Neural cell (in vitro differentiated cells): ENCODE measurements at regions not wholly inside any gene's neighbourhood (a gene's known extent, or its start where the extent isn't known, plus 50 kb on each side); places are given as distances from the start of the nearest gene placed in this dataset.

Experiments used
- H2AFZ ChIP-seq: fragments of 200-600, 300-800 bp; sonication (generic), shearing (Covaris generic); 2 replicates; pipeline ENCODE4 v1.6.0; 2014; ENCODE audit warnings: low read depth, mild to moderate bottlenecking, antibody characterized with exemption, low read length, moderate library complexity
- H3F3A ChIP-seq: fragments of 200-600 bp; shearing (Covaris generic); 2 replicates; pipeline ENCODE4 v1.6.1; 2016; ENCODE audit warnings: mild to moderate bottlenecking, moderate library complexity, mixed read lengths, antibody characterized with exemption, low read length; ENCODE audit not compliant: insufficient read depth, poor library complexity, severe bottlenecking
- H3K27ac ChIP-seq: fragments of 200-600, 300-800 bp; sonication (generic), shearing (Covaris generic); 2 replicates; pipeline ENCODE4 v1.5.1; 2014; ENCODE audit warnings: mild to moderate bottlenecking, low read length, moderate library complexity
- H3K27me3 ChIP-seq: fragments of 300-800, 200-600 bp; sonication (generic), shearing (Covaris generic); 2 replicates; pipeline ENCODE4 v1.6.0; 2014; ENCODE audit warnings: mild to moderate bottlenecking, low read depth, low read length, moderate library complexity; ENCODE audit not compliant: insufficient read depth
- H3K36me3 ChIP-seq: fragments of 300-800, 200-600 bp; sonication (generic), shearing (Covaris generic); 2 replicates; pipeline ENCODE4 v1.5.1; 2014; ENCODE audit warnings: mild to moderate bottlenecking, antibody characterized with exemption, low read length, moderate library complexity; ENCODE audit not compliant: insufficient read depth
- H3K4me2 ChIP-seq: fragments of 300-800, 200-600 bp; sonication (generic), shearing (Covaris generic); 2 replicates; pipeline ENCODE4 v1.6.0; 2014; ENCODE audit warnings: mild to moderate bottlenecking, low read length
- H3K4me3 ChIP-seq: fragments of 300-800, 200-600 bp; sonication (generic), shearing (Covaris generic); 2 replicates; pipeline ENCODE4 v1.5.1; 2014; ENCODE audit warnings: mild to moderate bottlenecking, low read length, moderate library complexity
- H3K79me2 ChIP-seq: fragments of 200-600 bp; shearing (Covaris generic); replicated peaks from 2 replicates; pipeline ENCODE4 v1.6.0; 2014; ENCODE audit warnings: mild to moderate bottlenecking, low read length, moderate library complexity; ENCODE audit not compliant: insufficient read depth
- H3K9ac ChIP-seq: fragments of 300-800, 200-600 bp; sonication (generic), shearing (Covaris generic); 2 replicates; pipeline ENCODE4 v1.6.1; 2016; ENCODE audit warnings: mild to moderate bottlenecking, low read length, mixed read lengths
- H3K9me2 ChIP-seq: fragments of 200-600 bp; shearing (Covaris generic); 2 replicates; pipeline ENCODE4 v1.6.1; 2016; ENCODE audit warnings: mild to moderate bottlenecking, low read length, mixed read lengths; ENCODE audit not compliant: insufficient read depth
- H3K9me3 ChIP-seq: fragments of 200-600, 300-800 bp; sonication (generic), shearing (Covaris generic); 2 replicates; pipeline ENCODE4 v1.6.1; 2016; ENCODE audit warnings: mild to moderate bottlenecking, mixed run types, low read length, moderate library complexity, mixed read lengths
- H4K20me1 ChIP-seq: fragments of 200-600 bp; shearing (Covaris generic); 2 replicates; pipeline ENCODE4 v1.6.1; 2016; ENCODE audit warnings: mild to moderate bottlenecking, mixed run types; ENCODE audit not compliant: insufficient read depth
- EP300 ChIP-seq: fragments of 450-650 bp; conservative IDR thresholded peaks from 2 replicates; pipeline ENCODE4 v1.6.1; 2014; ENCODE audit warnings: antibody characterized with exemption, mild to moderate bottlenecking, moderate library complexity; ENCODE audit not compliant: poor library complexity, severe bottlenecking
- EZH2 ChIP-seq: fragments of 200-600, 300-800 bp; shearing (Covaris generic), sonication (generic); IDR thresholded peaks from 2 replicates; pipeline ENCODE4 v1.6.1; 2014; ENCODE audit warnings: antibody characterized with exemption, low read length, borderline replicate concordance, mild to moderate bottlenecking; ENCODE audit not compliant: insufficient read depth, poor library complexity, severe bottlenecking
- MXI1 ChIP-seq: fragments of 450-650 bp; conservative IDR thresholded peaks from 2 replicates; pipeline ENCODE4 v1.6.1; 2014; ENCODE audit warnings: antibody characterized with exemption, mild to moderate bottlenecking; ENCODE audit not compliant: poor library complexity, severe bottlenecking
- POLR2AphosphoS5 ChIP-seq: IDR thresholded peaks from 2 replicates; pipeline ENCODE4 v1.6.1; 2012
- RAD21 ChIP-seq: fragments of 450-650 bp; conservative IDR thresholded peaks from 2 replicates; pipeline ENCODE4 v1.6.1; 2014; ENCODE audit warnings: antibody characterized with exemption, mild to moderate bottlenecking, moderate library complexity
- SMC3 ChIP-seq: fragments of 450-650 bp; conservative IDR thresholded peaks from 2 replicates; pipeline ENCODE4 v1.6.1; 2014; ENCODE audit warnings: antibody characterized with exemption, mild to moderate bottlenecking, moderate library complexity; ENCODE audit not compliant: poor library complexity
- TAF1 ChIP-seq: IDR thresholded peaks from 2 replicates; pipeline ENCODE4 v1.6.1; 2012; ENCODE audit warnings: low read depth
- TF ChIP-seq, protein P1 (sequence below): fragments of 450-650 bp; IDR thresholded peaks from 2 replicates; pipeline ENCODE4 v1.5.1; 2014; ENCODE audit warnings: antibody characterized with exemption, mild to moderate bottlenecking, moderate library complexity; ENCODE audit not compliant: poor library complexity, severe bottlenecking
- TF ChIP-seq, protein P2 (sequence below): IDR thresholded peaks from 2 replicates; pipeline ENCODE4 v1.6.1; 2012; ENCODE audit warnings: borderline replicate concordance

DNA sequence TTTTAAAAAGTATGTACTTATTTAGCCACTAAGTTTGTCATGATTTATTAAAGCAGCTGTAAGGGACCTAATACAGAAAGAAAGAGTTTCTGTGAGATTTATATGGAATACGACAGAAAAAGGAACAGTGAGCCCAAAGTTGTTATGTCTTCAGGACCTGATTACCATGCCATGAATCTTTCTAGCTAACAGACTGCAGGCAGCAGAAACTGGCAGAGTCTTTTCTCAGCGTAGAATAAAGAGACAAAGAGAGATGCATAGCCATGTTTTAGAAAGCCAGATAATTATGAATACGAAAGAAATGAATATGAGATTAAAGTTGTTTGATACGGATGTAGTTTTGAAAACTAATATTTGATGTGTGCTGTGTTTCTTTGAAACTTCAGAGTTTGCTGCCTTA lies 624.1 kb upstream of the ADGRB3 start:
- TF ChIP-seq SMC3 (no peak), EP300 (no peak), POLR2AphosphoS5 (no peak), RAD21 (no peak), EZH2 (no peak), MXI1 (no peak)
- TF ChIP-seq, protein P1, sequence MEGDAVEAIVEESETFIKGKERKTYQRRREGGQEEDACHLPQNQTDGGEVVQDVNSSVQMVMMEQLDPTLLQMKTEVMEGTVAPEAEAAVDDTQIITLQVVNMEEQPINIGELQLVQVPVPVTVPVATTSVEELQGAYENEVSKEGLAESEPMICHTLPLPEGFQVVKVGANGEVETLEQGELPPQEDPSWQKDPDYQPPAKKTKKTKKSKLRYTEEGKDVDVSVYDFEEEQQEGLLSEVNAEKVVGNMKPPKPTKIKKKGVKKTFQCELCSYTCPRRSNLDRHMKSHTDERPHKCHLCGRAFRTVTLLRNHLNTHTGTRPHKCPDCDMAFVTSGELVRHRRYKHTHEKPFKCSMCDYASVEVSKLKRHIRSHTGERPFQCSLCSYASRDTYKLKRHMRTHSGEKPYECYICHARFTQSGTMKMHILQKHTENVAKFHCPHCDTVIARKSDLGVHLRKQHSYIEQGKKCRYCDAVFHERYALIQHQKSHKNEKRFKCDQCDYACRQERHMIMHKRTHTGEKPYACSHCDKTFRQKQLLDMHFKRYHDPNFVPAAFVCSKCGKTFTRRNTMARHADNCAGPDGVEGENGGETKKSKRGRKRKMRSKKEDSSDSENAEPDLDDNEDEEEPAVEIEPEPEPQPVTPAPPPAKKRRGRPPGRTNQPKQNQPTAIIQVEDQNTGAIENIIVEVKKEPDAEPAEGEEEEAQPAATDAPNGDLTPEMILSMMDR = no peak
- TF ChIP-seq, protein P2, sequence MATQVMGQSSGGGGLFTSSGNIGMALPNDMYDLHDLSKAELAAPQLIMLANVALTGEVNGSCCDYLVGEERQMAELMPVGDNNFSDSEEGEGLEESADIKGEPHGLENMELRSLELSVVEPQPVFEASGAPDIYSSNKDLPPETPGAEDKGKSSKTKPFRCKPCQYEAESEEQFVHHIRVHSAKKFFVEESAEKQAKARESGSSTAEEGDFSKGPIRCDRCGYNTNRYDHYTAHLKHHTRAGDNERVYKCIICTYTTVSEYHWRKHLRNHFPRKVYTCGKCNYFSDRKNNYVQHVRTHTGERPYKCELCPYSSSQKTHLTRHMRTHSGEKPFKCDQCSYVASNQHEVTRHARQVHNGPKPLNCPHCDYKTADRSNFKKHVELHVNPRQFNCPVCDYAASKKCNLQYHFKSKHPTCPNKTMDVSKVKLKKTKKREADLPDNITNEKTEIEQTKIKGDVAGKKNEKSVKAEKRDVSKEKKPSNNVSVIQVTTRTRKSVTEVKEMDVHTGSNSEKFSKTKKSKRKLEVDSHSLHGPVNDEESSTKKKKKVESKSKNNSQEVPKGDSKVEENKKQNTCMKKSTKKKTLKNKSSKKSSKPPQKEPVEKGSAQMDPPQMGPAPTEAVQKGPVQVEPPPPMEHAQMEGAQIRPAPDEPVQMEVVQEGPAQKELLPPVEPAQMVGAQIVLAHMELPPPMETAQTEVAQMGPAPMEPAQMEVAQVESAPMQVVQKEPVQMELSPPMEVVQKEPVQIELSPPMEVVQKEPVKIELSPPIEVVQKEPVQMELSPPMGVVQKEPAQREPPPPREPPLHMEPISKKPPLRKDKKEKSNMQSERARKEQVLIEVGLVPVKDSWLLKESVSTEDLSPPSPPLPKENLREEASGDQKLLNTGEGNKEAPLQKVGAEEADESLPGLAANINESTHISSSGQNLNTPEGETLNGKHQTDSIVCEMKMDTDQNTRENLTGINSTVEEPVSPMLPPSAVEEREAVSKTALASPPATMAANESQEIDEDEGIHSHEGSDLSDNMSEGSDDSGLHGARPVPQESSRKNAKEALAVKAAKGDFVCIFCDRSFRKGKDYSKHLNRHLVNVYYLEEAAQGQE = no peak
- no peaks in the 10 kb centered on the region for H3K9me3 ChIP-seq
- H3K4me2 ChIP-seq = no peak overlapping the region
- H3F3A ChIP-seq = no peaks in the 10 kb centered on the region
- no peak overlapping the region for H3K4me3 ChIP-seq
- H3K27ac ChIP-seq = no peak overlapping the region
- no peaks in the 10 kb centered on the region for H3K9me2 ChIP-seq
- H3K27me3 ChIP-seq = no peaks in the 10 kb centered on the region
- H3K79me2 ChIP-seq = no peaks in the 10 kb centered on the region
- no peak overlapping the region for H3K9ac ChIP-seq
- no peaks in the 10 kb centered on the region for H4K20me1 ChIP-seq
- no peaks in the 10 kb centered on the region for H3K36me3 ChIP-seq
- no peak overlapping the region for H2AFZ ChIP-seq

DNA sequence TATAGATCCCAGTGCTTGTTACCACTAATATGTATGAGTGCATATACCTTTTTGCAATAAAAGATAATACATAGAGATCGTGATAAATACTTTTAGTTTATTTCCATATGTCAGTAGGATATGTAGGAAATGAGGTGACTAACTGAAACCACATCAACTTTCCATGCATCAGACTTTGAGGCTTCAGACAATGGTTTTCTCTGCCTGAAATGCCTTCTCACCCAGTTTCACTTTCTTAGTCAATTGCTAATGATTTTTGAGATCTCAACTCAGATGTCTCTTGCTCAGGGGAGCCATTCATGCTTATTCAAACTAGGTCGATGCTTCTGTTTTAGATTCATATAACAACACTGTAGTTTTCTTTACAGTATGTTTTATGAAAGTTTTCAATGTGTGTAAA lies 626.6 kb upstream of the ADGRB3 start:
- Histone ChIP-seq H3F3A (no peaks in the 10 kb centered on the region), H3K9me2 (no peaks in the 10 kb centered on the region), H3K36me3 (no peaks in the 10 kb centered on the region), H3K4me2 (no peak overlapping the region), H2AFZ (no peak overlapping the region), H3K27me3 (no peaks in the 10 kb centered on the region), H3K9ac (no peak overlapping the region), H3K9me3 (no peaks in the 10 kb centered on the region), H3K27ac (no peak overlapping the region), H3K4me3 (no peak overlapping the region), H4K20me1 (no peaks in the 10 kb centered on the region), H3K79me2 (no peaks in the 10 kb centered on the region)
- no peak for TF ChIP-seq SMC3
- no peak for TF ChIP-seq TAF1
- TF ChIP-seq MXI1 = no peak
- no peak for TF ChIP-seq POLR2AphosphoS5
- TF ChIP-seq, protein P1 = no peak
- TF ChIP-seq, protein P2 = no peak
- no peak for TF ChIP-seq EZH2
- no peak for TF ChIP-seq RAD21
- no peak for TF ChIP-seq EP300
